NOMO-1 treated with DMSO at 0.1 percent for 48 hours (cell line): ENCODE measurements at regions not wholly inside any gene's neighbourhood (a gene's known extent, or its start where the extent isn't known, plus 50 kb on each side); places are given as distances from the start of the nearest gene placed in this dataset.
A peak's percentile ranks its signal among the peaks of the same experiment; 100 is the strongest.
"Not testable (repeated sequence)": the region's sequence is repeated elsewhere in the genome, so short reads cannot be mapped to it uniquely, and the experiment has no call there.

Experiments
- DNase-seq: peaks from one replicate; lab custom pipeline; 2025; ENCODE audit not compliant: unreplicated experiment; lab: John Stamatoyannopoulos, UW

- no peak for DNase-seq
Measured at GRCh38 chr16:58960034-58960433, 225.9 kb upstream of the GOT2 start.

DNA sequence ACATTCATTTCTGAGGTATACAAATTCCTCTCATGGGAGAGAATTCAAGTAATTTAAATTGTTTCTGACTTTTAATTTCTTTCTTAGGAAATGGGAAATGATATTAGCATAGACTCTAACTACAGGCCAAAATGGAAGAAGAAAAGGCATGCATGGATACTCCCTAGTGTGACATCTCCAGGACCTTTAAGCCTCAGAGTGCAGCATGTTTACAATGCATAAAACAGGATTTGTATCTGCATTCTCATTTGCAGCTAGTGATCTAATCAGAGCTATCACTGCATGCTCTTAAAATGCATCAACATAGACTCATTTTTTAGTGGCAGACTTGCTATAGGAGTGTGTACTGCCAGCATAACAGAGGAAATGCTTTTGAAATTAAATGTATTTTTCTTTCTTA, 224.6 kb upstream of the GOT2 start:
- no peak for DNase-seq

GRCh38 chr16:58948244-58948643, 214.1 kb upstream of the GOT2 start:
- peak; percentile 43 for DNase-seq

GRCh38 chr16:58940609-58941008, 206.5 kb upstream of the GOT2 start:
- no peak for DNase-seq

DNA sequence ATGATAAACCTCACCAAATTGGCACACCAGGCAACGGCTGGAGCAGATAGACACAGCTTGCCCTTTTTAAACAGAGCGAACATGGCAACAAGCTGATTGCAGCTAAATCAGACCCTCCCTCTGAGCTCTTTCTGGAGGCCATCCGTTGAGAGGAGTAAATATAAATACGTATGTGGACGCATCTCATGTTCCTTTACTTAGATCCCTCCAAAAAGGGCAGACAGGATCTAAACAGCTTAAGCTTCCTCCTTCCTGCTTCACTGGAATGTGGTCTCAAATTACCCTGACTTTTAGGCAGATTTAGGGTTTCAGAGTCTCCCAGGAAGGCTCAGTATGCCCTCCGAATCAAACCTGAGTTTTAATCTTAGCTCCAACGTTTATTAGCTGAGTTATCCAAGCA, 204.7 kb upstream of the GOT2 start:
- DNase-seq = no peak

- DNase-seq = peak; percentile 44
Measured at GRCh38 chr16:58937661-58938060, 203.5 kb upstream of the GOT2 start.

DNA sequence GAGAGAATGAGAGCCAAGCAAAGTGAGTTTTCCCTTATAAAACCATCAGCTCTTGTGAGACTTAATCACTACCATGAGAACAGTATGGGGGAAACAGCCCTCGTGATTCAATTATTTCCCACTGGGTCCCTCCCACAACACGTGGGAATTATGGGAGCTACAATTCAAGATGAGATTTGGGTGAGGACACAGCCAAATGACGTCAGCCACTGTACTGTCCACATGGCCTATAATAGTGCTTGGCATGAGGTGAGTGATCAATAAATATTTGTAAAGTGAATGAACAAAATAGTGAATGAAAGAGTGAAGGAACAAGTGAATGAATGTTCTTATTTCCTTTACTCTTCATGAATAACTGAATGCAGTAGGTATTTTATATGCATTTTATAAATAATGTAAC, 199.1 kb upstream of the GOT2 start:
- no peak for DNase-seq

GRCh38 chr16:58931436-58931835, 197.3 kb upstream of the GOT2 start:
- DNase-seq = no peak

DNA sequence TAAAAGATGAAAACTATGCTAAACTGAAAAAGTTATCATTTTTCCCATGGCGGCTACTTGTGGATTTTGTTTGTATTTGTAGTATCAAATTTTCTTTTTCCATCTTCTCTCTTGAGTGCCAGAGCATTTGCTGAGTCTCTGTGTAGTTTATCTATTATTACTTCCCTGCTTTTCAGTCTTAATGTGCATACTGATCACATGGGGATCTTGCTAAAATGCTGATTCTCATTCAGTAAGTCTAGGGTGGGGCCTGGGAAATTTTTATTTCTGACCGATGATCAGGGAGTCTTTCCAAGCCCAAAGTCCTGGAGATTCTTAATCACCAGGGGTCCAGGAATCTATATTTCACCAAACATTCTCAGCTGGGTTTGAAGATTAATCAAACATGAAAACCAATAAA, 189.0 kb upstream of the GOT2 start:
- no peak for DNase-seq

- no peak for DNase-seq
Measured at GRCh38 chr16:58913456-58913855, 179.3 kb upstream of the GOT2 start.

- DNase-seq = no peak
Measured at GRCh38 chr16:58912571-58912970, 178.5 kb upstream of the GOT2 start.

GRCh38 chr16:58906981-58907715, 173.0 kb upstream of the GOT2 start:
- peak; percentile 11 for DNase-seq

GRCh38 chr16:58904291-58904690, 170.2 kb upstream of the GOT2 start:
- no peak for DNase-seq

GRCh38 chr16:58889516-58889915, 155.4 kb upstream of the GOT2 start:
- DNase-seq = no peak

- DNase-seq = no peak
Measured at GRCh38 chr16:58885528-58886170, 151.5 kb upstream of the GOT2 start.

DNA sequence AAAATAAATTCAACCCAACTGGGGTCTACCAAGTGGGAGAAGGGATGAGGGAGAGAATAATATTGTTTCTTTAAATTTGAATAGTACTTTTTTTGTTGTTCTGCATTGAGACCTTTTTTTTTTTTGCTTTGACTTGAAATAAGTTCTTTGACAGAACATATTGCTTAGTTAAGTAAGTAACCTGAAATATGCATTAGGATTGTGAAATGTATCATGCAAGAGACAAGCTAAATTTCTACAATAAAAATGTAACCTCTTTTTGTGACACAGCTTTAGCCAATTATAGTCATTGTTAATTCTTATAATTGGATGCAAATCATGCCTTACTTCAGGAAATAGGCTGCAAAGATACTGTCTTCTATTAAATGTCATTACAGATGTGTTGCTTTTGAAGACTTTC, 150.0 kb upstream of the GOT2 start:
- peak; percentile 39 for DNase-seq

- DNase-seq = no peak
Measured at GRCh38 chr16:58883131-58883530, 149.0 kb upstream of the GOT2 start.

DNA sequence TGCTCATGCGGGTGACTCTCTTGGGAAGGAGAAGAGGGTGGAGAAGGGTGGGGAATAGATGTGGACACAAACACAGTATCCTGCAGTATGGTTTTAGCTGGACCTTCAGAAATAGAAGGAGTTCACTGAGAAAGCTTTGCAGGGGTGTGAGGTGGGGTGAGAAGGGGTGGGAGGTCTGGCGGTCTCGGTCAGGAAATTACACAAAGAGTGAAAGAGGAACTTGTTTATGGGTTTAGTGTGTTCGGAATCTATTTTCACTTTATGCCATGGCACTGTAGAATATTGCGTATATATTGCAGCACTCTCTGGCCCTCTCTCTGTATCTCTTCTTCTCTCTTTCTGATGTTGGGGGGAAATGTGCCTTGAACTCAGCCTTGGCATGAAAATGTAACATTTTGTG, 148.2 kb upstream of the GOT2 start:
- DNase-seq = peak; percentile 98

- DNase-seq = not testable (repeated sequence)
Measured at GRCh38 chr16:58878641-58879040, 144.5 kb upstream of the GOT2 start.

GRCh38 chr16:58866935-58867334, 132.8 kb upstream of the GOT2 start:
- no peak for DNase-seq

DNA sequence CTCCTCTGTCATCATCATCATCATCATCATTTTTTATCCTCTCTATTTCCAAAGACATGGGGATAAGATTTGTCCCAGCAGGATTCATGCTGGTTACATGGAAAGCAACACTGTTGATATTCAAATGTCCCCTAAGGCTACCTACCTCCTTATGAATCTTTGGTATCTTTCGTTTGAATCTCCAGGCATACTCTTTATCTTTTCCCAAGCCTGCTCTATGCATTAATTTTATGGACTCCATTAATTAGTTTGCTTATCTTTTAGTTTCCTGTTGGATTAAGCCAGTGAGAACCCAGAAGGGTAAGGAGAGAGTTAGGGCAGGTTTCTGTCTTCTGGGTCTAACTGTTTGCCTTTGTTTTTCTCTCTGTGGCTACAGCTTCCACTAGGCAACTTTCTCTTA, 129.6 kb upstream of the GOT2 start:
- no peak for DNase-seq

DNA sequence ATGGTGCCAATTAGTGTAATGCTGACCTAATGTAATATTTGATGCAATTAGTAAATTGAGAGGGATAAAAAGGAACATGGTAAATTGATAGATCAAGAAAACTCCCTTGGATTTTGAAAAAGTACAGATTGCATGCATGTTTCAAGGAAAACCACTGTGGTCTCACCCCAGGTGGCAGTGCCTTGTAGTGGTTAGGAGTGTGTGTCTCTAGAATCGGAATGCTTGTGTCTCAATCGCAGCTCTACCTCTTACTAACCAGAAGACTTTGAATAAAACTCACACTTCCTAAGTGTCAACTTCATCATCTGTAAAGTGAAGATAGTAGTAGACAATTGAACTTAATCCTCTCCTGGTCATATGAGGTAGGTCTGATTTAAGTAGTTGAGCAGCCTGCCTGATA, 128.9 kb upstream of the GOT2 start:
- DNase-seq = no peak
